HG03342 (cell line): ENCODE measurements at regions not wholly inside any gene's neighbourhood (a gene's known extent, or its start where the extent isn't known, plus 50 kb on each side); places are given as distances from the start of the nearest gene placed in this dataset.
"Not testable (repeated sequence)": the region's sequence is repeated elsewhere in the genome, so short reads cannot be mapped to it uniquely, and the experiment has no call there.

Experiments
- ATAC-seq: cut with Tn5 transposase; IDR thresholded peaks from one replicate; pipeline ENCODE4 v1.9.1; 2021; ENCODE audit warnings: mild to moderate bottlenecking, moderate library complexity; ENCODE audit not compliant: unreplicated experiment

- peak; percentile 99 for ATAC-seq
Observed at GRCh38 chr5:50501491-50502228, 60.6 kb upstream of the EMB start.

- ATAC-seq = not testable (repeated sequence)
Observed at GRCh38 chr5:50513028-50513457, 72.0 kb upstream of the EMB start.

GRCh38 chr5:50521060-50521459, 80.0 kb upstream of the EMB start:
- ATAC-seq = not testable (repeated sequence)

- not testable (repeated sequence) for ATAC-seq
Observed at GRCh38 chr5:50527514-50528060, 86.5 kb upstream of the EMB start.

- no peak for ATAC-seq
Observed at GRCh38 chr5:50535393-50535792, 94.3 kb upstream of the EMB start.

- ATAC-seq = peak; percentile 81
Observed at GRCh38 chr5:50537534-50537933, 96.4 kb upstream of the EMB start.

GRCh38 chr5:50547303-50547702, 106.2 kb upstream of the EMB start:
- ATAC-seq = peak; percentile 89

- ATAC-seq = no peak
Observed at GRCh38 chr5:50550267-50550666, 109.2 kb upstream of the EMB start.

- ATAC-seq = no peak
Observed at GRCh38 chr5:50550993-50551392, 109.9 kb upstream of the EMB start.

GRCh38 chr5:50553560-50553984, 112.5 kb upstream of the EMB start:
- no peak for ATAC-seq

- not testable (repeated sequence) for ATAC-seq
Observed at GRCh38 chr5:50558640-50559039, 107.8 kb upstream of the PARP8 start.

- no peak for ATAC-seq
Observed at GRCh38 chr5:50559955-50560354, 106.5 kb upstream of the PARP8 start.

- no peak for ATAC-seq
Observed at GRCh38 chr5:50562694-50563093, 103.7 kb upstream of the PARP8 start.

- ATAC-seq = peak; percentile 63
Observed at GRCh38 chr5:50564079-50564478, 102.4 kb upstream of the PARP8 start.

GRCh38 chr5:50564558-50564957, 101.9 kb upstream of the PARP8 start:
- no peak for ATAC-seq

- ATAC-seq = no peak
Observed at GRCh38 chr5:50574121-50574520, 92.3 kb upstream of the PARP8 start.

- ATAC-seq = no peak
Observed at GRCh38 chr5:50575740-50576139, 90.7 kb upstream of the PARP8 start.

- no peak for ATAC-seq
Observed at GRCh38 chr5:50576265-50576664, 90.2 kb upstream of the PARP8 start.

GRCh38 chr5:50576686-50577256, 89.7 kb upstream of the PARP8 start:
- ATAC-seq = no peak

- ATAC-seq = no peak
Observed at GRCh38 chr5:50580506-50580905, 85.9 kb upstream of the PARP8 start.

- not testable (repeated sequence) for ATAC-seq
Observed at GRCh38 chr5:50581845-50582244, 84.6 kb upstream of the PARP8 start.

- no peak for ATAC-seq
Observed at GRCh38 chr5:50582699-50583098, 83.7 kb upstream of the PARP8 start.
